Inferior parietal cortex (tissue), 1 donor: ENCODE measurements at regions not wholly inside any gene's neighbourhood (a gene's known extent, or its start where the extent isn't known, plus 50 kb on each side); places are given as distances from the start of the nearest gene placed in this dataset.
"Not testable (repeated sequence)": the region's sequence is repeated elsewhere in the genome, so short reads cannot be mapped to it uniquely, and the experiment has no call there.

Experiments used
- DNase-seq: peaks from one replicate; pipeline ENCODE4 v3.0.0-alpha.2; 2016; ENCODE audit errors: extremely low spot score

DNA sequence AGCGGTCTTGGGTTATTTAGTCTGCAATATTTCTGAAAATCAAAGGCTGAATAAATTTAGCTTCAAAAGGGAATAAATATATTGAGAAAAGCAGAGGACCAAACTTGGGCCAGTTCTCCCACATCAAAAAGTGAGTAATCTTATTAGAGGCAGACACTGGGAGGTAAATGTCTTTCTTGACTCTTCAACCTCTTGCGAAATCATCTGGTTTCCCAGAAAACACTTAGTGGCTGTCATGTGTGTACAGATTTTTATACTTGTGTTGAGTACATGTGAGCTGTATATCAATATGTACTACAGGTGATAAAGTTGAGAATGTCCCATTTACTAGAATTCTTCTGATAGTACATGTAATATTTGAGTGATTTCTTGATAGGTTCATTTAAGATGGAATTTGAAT lies 454.9 kb downstream of the PRR16 start:
- no peak for DNase-seq

DNA sequence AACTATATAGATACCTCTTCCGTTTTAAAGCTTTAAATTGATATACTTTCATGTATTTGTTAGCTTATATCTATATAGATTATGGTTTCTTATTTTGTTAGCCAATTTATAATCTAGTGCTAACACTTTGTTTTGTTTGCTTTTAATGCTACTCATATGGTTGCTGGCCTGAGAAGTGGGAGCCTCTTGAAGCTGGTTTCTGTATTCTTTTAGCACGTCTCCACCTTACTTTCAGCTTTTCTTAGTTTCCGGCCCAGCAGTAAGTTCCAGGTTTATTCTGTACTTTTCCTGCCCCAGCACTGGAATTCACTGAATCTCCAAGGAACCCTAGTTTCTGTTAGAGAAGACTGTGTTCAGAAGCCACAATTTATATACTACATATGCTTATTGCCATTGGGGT lies 458.9 kb downstream of the PRR16 start:
- no peak for DNase-seq

DNA sequence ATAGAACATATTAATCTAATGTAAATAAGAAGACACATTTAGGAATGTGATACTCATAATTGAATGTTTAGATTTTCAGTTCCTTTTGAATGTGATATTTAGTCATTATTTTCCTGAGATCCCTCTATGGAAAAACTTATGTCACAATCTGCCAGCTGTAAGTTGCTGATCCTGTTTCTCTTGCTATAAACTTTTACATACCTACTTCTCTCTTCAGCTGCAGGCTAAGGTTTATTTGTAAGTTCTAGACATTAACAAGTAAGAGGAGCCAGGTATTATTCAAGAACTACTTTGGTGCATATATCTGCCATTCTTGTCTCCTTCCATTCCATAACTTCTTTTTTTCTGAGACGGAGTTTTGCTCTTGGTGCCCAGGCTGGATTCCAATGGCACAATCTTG lies 462.4 kb downstream of the PRR16 start:
- no peak for DNase-seq

GRCh38 chr5:120927950-120928530 lies 463.9 kb downstream of the PRR16 start:
- no peak for DNase-seq

DNA sequence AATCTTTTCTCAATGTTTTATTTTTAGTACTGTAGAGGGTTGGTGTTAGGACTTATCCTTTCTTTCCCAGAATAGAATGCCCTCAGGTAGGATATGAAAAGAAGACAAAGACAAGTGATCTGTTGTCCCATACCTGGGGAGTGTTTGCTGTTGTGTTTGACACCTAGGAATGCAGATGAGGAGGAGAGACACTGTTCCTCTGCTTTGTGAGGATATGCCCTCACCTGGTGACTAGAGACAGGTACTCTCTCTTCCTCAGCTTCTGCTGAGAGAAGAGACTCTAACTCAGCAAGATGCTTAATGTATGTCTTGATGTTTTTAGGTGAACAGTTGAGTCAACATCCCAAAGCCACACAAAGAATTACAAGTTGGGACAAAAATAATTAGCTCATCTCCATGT lies 468.4 kb downstream of the PRR16 start:
- no peak for DNase-seq

GRCh38 chr5:120934031-120934430 lies 469.9 kb downstream of the PRR16 start:
- DNase-seq = no peak

- no peak for DNase-seq
These were observed 472.6 kb downstream of the PRR16 start for GRCh38 chr5:120936652-120937051.

DNA sequence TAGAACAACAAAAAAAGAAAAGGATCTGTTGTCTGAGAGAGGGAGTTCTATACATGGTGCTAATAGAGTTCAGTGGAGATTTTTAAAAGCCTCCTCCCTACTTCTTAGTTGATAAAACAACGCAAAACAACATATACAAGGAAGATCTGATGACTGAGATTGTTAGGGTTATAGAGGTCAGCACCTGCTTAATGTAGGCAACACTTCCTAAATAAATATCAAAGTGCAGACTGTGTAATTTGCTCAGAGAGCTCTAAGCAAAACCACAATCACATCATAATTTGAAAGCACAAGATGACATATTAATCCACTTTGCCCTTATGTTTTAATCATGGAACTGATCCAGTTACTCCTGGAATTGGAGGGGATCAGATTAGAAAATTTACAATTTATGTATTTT lies 474.5 kb downstream of the PRR16 start:
- no peak for DNase-seq

DNA sequence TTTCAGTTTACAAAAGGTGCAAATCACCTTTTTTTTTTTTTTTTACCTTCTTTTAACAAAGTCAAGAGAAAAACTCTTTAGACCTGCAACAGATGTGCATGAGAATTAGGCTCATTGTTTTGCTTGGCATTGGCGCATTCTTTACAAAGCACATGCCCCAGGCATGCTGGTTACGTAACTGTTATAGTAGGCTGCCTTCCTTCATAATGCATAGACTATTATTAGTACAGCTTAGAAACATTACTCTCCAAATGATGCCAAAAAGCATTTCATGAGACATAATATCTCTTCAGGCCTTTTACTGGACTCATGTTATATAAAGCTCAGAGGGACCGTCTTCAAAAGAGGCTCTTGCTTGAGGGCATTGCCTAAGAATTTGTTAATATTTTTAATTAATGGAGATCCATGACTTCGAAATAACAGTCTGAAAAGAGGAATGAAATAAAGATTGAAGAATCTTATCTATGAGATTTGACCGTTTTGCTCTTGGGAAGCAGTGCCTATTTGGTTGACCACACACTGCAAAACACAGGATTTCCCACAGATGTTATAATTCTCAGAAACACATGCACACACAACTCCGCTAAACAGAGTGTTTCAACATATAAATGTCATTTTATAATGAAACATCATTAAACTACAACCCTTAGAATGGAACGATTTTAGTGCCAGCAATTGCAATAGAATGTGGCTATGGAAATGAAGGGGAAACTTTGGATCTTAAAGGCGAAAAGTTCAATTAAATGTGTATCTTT lies 478.7 kb downstream of the PRR16 start:
- no peak for DNase-seq

DNA sequence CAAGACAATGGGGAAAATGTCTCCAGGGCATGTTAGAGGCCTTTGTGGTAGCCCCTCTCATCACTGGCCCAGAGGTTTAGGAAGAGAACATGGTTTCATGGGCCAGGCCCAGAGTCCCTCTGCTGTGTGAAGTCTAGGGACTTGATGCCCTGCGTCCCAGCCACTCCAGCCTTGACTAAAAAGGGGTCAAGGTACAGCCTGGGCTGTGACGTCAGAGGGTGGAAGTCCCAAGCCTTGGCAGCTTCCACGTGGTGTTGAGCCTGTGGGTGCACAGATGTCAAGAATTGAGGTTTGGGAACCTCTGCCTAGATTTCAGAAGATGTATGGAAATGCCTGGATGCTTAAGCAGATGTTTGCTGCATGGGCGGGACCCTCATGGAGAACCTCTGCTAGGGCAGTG lies 485.5 kb downstream of the PRR16 start:
- not testable (repeated sequence) for DNase-seq

DNA sequence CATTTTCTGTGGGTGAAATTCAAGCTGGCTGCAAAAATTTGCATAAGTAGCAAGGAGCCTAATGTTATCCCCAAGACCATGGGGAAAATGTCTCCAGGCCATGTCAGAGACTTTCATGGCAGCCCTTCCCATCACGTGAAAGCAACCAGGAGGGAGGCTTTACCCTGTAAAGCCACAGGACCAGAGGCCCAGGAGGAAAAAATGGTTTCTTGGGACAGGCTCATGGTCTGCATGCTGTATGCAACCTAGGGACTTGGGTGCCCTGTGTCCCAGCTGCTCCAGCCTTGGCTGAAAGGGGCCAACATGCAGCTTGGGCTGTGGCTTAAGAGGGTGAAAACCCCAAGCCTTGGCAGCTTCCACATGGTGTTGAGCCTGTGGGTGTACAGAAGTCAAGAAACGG lies 489.3 kb downstream of the PRR16 start:
- DNase-seq = not testable (repeated sequence)

GRCh38 chr5:120954255-120954654 lies 490.2 kb downstream of the PRR16 start:
- DNase-seq = no peak

- no peak for DNase-seq
These were observed 491.7 kb downstream of the PRR16 start for GRCh38 chr5:120955795-120956194.

DNA sequence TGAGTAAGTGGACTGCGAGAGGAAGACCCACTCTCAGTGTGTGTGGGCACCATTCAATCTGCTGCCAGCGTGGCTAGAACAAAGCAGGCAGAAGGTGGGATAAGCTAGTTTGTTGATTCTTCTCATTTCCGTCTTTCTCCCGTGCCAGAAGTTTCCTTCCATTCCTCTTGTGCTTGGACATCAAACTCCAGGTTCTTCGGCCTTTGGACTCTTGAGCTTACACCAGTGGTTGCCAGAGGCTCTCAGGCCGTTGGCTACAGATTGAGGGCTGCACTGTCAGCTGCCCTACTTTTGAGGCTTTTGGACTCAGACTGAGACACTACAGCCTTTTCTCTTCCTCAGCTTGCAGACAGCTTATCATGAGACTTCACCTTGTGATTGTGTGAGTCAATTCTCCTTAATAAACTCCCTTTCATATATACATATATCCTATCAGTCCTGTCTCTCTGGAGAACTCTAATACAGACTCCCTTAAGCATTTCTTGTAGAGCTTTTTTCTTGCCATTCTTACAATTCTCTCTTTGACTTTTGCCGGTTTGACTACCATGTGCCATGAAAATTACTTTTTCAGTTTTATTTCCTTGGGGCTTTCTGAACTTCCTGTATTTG lies 494.9 kb downstream of the PRR16 start:
- no peak for DNase-seq

DNA sequence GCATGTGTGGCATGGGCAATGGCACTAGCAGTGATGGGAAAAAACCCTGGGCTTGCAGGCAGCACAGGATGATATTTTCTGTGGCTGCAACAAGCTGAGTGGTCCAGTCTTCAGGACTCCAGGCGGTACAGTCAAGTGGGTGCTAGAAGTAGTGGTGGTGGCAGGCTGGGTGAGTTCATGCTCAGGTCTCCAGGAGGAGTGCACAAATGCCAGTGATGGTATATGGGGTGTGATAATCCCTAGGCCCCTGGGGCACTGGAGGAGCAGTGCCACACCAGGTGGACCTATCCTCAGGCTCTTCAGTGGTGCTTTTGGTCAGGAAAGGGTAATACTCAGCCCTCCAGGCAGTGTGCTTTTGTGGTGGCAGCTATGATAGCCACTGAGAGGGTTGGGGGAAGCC lies 496.4 kb downstream of the PRR16 start:
- DNase-seq = no peak

- no peak for DNase-seq
These were observed 503.3 kb downstream of the PRR16 start for GRCh38 chr5:120967366-120967765.

- no peak for DNase-seq
These were observed 510.6 kb downstream of the PRR16 start for GRCh38 chr5:120974690-120975089.

- no peak for DNase-seq
These were observed 518.3 kb downstream of the PRR16 start for GRCh38 chr5:120982351-120982750.

DNA sequence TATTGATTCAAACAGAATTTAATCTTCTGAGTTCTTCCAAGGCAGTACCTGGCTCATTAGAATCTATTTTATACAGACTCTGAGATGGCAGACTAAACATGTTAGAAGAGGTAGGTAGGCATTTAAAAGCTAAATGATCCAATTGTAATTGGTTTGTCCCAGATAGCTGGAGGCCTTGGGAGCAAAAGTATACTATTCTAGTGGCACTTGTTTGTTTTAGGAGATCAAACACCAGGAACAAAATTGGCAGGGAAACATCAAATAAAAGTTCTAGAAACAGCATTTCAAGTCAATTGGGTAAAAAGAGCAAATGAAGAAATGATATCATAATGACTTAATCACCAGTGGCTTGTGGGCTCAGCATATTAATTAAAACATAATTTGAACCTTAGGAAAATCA lies 521.4 kb downstream of the PRR16 start:
- no peak for DNase-seq

- DNase-seq = no peak
These were observed 524.4 kb downstream of the PRR16 start for GRCh38 chr5:120988491-120988890.

DNA sequence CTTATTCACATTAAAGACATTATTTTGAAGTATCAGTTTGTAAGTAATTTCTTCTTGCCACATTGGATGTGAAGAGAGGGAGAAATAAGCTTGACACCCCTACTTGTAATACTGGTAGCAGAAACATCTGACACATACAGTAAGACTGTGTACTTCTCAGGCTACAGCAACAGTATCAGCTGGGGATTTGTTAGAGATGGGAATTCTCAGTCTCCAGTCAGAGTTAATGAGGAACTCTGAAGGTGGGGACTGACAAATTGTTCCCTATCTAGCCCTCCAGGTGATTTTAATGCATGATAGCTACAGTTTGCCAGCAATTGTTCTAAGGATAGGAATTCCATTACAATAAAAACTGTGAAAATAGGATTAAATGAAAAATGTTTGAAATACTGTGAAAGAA lies 524.8 kb downstream of the PRR16 start:
- DNase-seq = no peak

DNA sequence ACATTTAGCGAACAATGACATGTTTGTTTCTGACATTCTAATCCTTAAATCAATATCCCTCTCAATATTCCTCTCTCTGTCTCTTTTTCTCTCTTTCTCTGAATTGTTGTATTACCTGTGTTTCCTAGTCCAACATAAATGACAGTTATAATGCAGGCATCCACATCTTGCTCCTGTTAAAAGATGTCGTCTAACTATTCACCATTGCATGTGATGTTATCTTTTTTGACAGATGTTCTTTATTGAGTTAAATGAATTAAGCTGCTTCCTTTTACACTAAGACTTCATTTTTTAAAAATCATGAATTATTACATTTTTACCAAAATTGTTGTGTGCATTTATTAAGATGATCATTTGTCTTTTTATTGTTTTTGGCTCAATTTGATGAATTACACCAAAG lies 527.5 kb downstream of the PRR16 start:
- DNase-seq = no peak

GRCh38 chr5:120994112-120994511 lies 530.0 kb downstream of the PRR16 start:
- DNase-seq = no peak
